NCI-H146 (cell line): ENCODE measurements at regions not wholly inside any gene's neighbourhood (a gene's known extent, or its start where the extent isn't known, plus 50 kb on each side); places are given as distances from the start of the nearest gene placed in this dataset.

ENCODE experiments used
- DNase-seq: peaks from one replicate; lab custom pipeline; 2025; lab: John Stamatoyannopoulos, UW

DNA sequence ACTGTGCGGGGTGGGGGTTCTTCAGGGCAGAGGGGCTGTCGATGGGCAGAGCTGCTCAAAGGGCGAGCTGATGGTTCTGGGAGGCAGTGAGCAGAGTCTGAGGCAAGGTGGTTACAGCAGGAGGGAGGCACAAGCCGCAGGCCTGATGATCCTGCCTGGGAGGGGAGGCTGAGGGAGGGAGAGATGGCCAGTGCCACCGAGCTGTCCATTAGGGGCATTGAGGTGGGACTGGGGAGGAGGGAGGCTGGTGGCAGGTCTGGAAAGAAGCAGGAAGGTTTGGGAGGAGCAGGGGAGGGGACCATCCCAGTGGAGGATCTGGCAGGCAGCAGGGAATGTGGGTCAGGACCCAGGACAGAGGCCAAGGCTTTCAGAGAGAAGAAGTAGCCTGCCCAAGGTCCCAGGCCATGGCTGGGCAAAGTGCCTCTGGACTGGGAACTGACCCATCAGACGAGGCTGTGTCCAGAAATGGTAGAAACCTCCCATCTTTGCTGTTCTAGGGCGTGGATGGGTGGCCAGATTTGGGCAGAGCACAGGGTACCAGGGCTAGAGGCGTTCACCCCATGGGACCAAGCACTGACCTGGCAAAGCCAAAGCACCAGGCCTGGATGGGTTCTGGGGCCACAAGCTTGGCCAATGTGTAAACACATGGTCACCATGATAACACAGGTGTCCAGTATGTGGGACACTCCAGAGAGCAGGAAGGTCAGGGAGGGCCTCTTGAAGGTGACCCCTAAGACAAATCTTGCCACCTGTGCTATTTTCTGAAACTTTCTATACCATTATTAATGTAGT, 55.5 kb downstream of the INHBB start:
- DNase-seq = no peak

DNA sequence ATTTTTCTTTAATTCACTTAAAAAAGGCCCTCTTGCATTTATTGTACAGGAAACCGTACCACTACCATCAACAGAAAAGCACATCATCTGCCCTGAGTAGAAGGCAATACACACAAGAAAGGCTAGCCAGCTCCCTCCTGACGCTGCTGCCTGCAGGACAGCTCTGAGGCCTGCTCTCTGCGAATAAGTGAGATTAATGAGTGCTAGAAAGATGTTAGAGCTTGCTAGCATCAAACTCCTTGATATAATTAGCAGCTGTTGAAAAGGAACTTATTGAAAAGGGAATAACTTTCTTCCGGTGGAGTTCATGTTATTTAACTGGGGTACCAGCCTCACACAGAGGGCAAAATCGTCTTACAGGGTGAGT, 56.1 kb downstream of the INHBB start:
- DNase-seq = no peak

DNA sequence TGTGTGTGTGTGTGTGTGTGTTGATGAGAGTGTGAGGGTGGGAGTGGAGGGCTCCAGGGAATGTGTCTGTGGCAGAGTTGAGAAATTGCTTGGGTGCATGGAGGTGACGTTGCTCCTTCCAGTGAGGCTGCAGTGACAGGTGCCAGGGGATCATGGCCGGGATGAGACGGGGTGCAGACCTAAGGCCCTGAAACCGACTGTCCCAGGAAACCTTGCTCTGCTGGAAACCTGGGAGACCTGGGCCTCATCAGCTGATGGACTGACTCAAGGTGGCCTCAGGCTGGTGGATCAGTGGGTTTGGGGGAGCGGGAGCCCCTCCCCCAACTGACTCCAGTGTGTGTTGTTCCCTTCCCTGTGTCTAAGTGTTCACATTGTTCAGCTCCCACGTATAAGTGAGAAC, 56.6 kb downstream of the INHBB start:
- DNase-seq = no peak

DNA sequence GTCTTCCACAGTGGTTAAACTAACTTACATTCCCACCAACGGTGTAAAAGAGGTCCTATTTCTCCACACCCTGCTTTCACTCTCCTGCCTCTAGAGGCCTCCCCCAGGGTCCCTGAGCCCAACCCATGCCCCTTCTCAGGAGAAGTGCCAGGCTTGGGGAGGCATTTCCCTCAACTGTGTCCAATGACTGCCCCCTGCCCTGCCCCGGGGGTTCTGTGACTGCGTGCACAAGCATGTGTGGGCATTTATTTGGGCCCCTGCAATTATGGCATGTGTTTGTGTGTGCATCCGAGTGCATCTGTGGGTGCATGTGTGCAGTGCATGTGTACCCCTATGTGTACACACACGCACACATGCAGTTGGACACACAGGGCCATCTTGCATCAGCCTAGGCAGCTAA, 57.3 kb downstream of the INHBB start:
- no peak for DNase-seq

DNA sequence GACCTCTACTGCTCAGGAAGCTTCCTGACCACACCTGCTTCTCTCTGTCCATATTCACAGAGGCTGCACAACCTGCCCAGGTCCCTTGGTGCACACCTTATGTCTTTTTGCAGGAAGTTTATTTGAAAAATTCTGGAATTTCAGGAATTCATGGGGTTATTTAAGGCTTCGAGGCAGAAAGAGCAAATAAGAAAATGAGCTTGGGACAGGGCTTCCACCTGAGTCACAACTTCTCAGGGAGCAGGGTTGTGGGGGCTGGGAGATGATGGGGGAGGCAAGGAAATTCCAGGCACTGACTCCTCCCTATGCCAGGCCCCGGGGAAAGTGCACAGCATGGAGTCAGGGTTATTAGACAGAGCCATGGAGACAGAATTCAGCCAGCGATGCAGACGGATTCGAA, 57.7 kb downstream of the INHBB start:
- no peak for DNase-seq

DNA sequence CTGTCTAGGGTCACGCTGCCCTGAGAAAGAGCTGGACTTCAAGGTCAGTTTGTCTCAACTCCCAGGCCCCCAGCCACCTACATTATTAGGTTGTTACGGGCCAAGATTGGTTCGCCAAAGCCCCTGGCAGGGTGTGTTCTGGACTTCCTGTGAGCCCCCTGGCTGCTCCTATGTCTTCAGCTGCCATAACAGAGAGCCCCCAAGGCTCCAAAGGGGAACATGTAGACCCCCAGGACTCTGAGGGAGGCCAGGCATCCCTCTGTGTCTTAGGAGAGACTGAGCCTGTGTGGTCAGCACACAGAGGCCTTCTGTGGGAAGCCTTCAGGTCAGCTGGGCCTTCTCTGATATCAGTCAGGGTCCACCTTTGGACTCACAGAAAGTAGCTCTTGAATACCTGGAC, 58.3 kb downstream of the INHBB start:
- no peak for DNase-seq

DNA sequence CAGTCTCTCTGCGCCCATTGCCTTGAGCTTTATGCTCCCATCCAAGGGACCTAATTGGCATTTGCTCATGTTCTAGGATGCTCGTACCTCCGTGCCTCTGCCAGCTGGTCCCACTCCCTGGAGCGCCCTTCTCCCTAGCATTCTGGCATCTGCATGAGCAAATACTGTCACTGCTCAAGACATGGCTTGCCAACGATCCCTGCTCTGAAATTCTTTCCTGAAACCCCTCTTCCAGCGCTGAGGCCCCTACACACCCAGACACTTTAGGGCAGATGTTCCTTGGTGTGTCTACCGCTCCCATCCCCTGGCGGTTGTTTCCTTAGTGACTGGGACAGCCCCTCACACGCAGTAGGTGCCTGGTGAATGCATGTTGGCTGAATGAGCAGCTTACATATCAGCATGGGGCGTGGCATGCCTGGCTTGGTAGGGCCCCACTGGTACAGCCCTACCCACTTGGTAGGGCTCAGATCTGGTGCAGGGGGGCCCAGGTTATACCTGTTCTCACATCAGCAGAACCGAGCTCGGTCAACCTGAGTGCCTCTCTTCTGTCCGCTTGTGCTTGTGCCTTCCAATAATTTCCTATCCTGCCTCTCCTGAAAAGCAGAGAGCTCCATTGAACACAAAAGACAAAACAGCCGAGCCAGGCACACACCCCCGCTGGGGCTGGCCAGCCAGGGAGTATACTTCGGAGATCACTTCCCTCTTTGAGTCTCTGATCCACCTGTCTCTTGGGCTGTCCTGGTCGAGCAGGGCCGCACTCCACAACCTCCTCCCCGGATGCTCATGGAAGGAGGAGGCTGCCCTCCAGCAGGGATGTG, 59.2 kb downstream of the INHBB start:
- DNase-seq = no peak

DNA sequence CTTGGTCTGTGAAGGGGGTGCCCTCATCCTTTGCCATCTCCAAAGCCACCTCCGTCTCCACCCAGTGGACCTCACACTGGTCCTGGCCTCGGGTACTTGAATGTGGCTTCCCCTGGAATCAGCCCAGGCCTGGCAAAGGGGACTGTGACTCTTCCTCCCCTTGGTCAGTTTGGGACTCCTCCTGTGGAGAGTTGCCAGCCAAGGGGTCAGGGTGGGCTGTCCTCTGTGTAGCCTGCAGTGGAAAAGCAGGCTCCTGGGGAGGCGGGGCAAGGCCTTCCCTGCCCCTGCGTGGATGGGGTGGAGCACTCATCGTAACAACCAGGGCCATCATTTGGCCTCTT, 59.8 kb downstream of the INHBB start:
- DNase-seq = no peak

DNA sequence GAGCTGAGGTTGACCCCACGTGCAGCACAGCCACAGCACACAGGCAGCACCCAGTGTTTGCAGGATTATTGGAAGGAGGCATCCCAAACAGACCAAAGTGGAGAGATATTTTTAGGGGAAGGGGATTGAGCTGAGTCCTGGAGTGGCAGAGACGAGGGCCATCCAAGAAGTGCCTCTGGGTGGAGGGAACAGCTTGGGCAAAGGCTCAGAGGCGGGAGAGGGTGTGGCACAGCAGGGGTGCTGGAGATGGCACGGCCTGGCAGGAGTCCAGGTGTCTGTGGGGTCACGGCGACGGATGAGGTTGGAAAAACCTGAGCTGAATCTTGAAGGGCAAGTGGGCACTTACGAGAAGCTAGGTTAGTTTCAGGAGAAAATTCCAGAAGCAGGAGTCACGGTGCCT, 60.6 kb downstream of the INHBB start:
- DNase-seq = no peak

DNA sequence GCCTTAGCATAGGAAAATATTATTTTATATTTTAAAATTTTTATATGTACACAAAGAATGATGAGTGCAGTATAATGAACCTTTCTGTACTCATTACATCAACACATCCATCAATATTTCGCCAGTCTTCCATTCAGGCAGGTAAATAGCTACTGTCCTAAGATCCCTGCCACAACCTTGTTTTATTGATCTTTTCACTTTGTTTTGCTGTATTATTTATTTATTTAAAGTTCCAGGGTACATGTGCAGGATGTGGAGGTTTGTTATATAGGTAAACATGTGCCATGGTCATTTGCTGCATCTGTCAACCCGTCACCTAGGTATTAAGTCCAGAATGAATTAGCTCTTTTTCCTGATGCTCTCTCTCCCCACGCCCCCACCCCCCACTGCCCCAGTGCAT, 64.6 kb downstream of the INHBB start:
- no peak for DNase-seq

DNA sequence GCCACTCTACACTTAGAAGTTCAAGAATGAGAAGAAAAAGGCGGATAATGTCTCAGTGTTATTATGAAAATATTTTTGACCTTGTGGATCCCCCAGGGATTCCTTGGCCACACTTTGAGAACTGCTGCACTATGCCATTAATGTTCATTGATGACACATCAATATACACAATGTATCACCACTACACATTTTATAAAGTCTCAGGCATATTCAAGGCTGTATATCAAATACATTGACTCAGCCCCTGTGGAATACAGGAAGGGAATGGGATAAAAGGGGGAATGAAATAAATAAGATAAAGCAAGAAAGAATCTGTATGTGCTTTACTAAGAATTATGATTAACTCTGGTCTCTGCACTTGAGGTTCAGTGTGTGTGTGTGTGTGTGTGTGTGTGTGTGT, 69.1 kb downstream of the INHBB start:
- DNase-seq = no peak

DNA sequence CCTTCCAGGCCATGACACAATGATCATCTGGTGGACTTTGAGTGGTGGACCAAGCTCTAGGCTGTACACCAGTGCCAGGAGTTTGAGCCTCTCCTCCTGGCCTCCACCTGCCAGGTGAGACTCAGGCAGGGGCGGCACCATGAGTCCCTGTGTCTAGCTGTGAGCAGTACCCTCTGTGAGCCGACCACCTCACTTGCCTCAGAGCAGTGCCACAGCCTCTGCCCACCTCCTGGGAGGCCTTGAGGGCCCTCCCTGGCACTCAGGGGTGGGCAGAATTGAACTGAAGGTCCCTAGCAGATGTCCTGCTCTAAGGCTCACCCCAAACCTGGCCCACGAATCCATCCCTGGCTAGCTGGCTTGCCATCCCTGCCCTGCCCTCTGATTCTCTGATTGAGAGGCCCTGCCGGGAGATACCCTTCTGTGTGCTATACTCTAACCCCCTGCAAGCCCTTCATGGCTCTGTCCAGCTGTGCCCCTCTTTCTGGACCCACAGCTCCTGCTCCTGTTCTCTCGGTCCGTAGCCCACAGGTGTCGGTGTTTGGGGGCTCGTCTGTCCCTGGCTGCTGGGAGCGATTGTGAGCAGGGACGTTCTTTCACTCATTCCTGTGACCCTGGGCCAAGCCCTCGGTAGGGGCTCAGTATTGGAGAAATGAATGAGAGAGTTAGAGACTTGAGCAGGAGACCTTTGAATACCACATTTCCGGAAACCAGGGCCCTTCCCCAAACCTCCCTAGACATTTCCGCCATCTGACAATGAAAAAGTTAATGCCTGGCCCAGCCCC, 70.0 kb downstream of the INHBB start:
- DNase-seq = no peak

DNA sequence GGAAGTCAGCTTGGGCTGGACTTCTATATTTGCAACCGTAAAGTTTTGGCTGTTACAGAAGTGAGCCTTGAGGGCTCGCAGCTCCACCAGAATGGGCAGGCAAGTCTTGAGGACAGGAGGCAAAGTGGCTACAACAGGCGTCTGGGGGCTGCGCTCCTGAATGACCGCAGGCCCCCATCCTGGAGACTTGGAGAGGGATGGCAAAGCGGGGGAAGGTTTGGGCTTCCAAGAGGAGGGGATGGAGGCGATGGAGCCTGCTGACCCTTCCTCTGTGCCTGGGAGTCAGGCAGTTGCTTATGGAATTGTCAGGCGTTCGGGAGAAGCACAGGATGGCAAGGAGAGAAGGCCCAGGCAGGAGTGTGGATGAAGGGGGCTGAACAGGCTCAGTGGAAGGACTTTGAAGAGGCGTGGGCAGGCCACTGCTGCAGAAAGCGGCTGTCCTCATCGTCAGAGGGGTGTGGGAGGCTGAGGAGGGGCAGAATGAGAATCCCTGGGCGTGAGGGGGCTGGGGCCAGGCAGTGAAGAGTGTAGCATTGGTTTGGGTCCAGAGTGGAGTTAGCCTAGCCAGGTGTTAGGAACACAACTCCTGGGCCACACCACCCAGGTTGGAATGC, 72.3 kb downstream of the INHBB start:
- DNase-seq = no peak

DNA sequence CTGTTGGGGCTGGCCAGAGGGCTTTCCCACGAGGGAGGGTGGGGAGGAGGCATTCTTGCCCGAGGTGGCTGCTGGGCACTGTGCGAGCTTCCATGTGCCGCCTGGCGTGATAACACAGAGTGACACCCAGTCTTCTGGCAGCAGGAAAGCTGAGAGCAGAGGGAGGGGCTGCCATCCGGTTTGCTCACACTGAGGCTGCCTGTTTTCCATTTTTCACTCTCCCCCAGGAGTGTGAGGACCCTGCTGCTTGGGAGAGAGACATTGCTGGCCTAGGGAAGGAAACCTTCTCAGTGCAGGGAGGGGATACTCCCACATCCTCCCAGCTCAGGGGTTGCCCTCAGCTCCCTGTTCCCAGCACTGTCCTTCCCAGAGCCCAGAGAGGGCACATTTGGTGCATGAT, 73.1 kb downstream of the INHBB start:
- DNase-seq = no peak

DNA sequence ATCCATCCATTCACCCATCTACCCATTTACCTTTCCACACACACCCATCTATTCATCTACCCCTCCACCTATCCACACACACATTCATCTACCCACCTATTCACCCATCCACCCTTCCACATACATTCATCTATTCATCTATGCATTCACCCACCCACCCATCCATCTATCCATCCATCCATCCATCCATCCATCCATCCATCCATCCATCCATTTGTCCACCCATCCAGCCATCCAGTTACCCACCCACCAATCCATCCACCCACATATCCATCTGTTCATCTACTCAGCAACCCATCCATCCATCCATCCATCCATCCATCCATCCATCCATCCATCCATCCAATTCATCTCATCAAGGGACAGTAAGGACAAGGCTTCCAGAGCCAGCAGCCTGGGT, 74.0 kb downstream of the INHBB start:
- DNase-seq = no peak

DNA sequence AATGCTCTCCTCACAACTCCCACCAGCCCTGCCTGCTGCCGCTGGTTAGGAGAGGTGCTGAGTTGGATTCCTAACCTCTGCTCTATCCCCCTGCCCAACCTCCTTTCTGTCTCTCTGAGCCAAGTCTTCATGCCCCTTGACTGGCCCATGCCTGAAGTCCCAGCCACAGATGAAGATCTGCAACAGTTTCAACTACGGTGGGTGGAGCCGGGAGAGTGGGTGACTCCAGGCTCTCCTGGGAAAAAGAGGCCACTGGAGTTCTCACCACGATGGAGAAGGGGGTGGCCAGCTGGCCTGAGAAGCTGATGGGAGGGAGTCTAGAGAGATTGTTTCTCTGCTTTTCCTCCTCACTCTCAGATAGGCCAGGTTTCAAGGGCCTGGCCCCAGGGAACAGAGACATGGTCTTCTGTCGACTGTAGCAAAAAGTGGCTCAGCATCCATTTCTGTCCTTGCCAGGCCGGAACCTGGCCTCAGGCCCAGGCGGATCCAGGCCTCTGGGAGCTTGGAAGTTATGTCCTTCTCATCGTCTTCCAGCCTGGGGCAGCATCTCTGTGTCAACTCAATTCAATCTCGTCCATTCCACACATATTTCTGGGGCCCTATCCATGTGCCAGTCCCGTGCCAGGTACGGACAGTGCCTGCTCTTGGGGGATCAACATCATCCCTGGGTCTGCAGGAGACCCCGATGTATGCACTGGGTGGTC, 75.3 kb downstream of the INHBB start:
- no peak for DNase-seq

DNA sequence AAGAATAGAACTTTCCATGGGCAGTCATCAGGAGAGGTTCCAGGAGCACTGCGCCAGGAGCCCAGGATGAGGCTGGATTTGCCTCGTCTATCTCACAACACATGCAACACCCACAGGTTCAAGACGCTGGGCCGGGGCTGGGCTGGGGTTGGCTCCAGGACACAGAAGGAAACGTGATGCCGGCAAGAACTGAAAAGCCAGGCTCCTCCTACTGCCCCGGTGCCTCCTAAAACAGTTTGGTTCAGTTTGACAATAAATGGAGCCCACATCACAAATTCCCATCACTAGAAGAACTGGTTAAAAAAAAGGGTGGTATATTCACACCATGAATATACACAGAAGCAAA, 75.9 kb downstream of the INHBB start:
- no peak for DNase-seq

DNA sequence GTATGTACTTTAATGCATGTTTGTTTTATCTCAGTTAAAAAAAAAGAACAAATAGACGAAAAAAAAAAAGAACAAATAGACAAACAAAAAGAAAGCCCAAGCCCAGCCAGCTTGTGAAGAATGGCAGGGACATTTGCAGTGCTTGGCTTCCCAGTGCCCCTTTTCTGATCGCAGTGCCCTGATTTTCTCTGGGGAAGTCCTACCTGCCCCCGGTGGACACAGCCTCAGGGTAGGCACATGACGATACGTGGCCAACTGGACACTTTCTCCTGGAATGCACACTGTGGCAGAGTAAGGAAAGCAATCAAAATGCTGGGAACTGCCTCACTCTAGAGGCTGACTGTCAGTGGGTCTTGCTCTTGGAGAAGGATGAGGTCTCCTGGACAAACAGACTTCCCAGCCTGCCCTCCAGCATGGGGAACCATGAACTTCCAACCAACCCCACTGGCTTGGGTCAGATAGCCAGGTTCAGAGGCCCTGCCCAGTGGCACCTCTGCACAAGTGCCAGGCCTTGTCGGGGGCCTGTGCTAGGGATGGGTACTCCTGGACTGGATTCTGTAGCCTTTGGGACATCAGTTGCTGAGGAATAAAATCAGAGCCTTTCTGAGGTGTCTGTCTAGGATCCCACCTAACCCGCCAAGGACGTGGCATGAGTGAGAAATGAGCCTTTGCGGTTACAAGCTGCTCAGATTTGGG, 76.7 kb downstream of the INHBB start:
- DNase-seq = no peak

DNA sequence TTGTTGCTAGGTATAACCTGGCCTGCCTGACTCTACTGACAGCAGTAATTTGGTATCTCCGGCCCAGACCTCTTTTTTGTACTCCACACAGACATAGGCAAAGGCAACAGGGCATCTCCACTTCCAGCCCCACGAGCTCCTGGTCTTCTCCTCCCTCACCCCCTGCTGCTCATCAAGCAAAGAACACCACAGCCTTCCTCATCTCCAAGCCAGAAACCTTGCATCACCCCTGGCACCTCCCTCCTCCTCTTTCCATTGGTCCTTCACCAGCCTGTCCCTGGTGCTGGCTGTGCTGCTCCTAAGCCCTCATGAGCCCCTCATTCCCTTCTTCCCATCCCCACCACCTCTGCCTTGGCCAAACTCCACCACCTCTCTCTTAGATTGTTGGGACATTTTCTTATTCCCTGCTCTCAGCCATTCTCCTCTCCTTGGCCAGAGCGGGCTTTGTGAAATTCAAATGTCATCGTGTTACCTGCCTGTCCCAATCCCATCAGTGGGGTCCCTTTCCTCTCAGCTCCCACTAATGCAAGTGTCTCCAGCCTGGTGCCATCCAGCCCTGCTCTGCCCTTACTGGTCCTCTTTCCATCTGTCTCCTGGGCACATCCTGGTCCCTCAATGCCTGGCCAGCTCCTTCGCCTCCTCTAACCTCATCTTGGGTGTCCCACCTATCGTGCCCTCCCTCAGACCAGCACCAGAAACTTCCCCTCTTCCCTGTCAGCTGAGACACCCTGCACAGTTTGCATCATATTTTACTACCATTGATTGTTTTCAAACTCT, 77.4 kb downstream of the INHBB start:
- no peak for DNase-seq

DNA sequence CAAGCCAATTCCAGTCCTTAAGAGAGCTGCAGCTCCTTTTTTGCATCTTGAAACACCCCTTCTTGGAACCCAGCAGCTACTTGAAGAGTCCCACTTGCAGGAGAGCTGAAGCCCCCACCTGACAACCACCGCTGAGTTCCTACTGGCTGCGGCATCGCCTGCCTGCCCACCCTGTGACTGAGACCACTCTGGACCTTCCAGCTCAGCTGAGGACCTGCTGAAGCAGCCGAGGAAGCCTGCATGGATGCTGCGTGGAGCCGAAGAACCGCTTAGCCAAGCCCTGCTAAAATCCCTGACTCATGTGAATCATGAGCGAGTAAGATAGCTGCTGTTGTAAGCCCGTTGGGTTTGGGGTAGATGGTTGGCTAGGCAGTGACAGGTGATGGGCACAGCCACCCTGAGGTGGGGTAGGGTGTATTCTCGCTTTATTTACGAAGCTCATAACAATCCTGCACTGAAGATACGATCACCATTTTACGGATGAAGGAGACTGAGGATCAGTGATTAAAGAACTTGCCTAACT, 78.4 kb downstream of the INHBB start:
- no peak for DNase-seq
